NAMALWA (cell line): ENCODE measurements at regions not wholly inside any gene's neighbourhood (a gene's known extent, or its start where the extent isn't known, plus 50 kb on each side); places are given as distances from the start of the nearest gene placed in this dataset.
"Not testable (repeated sequence)": the region's sequence is repeated elsewhere in the genome, so short reads cannot be mapped to it uniquely, and the experiment has no call there.

Source experiments
- DNase-seq: peaks from one replicate; pipeline ENCODE4 v3.0.0-alpha.2; 2015; ENCODE audit warnings: low spot score

GRCh38 chr2:94576486-94576885, 294.7 kb upstream of the TEKT4 start:
- not testable (repeated sequence) for DNase-seq

- DNase-seq, result not testable (repeated sequence)
Observed at GRCh38 chr2:94577160-94577559, 294.1 kb upstream of the TEKT4 start.

- DNase-seq, result not testable (repeated sequence)
Observed at GRCh38 chr2:94579221-94579620, 292.0 kb upstream of the TEKT4 start.

GRCh38 chr2:94583081-94583723, 288.0 kb upstream of the TEKT4 start:
- not testable (repeated sequence) for DNase-seq

GRCh38 chr2:94584569-94584968, 286.7 kb upstream of the TEKT4 start:
- DNase-seq, result not testable (repeated sequence)

- DNase-seq, result peak; percentile 13
Observed at GRCh38 chr2:94586032-94586982, 284.9 kb upstream of the TEKT4 start.

- DNase-seq, result not testable (repeated sequence)
Observed at GRCh38 chr2:94587042-94587441, 284.2 kb upstream of the TEKT4 start.

GRCh38 chr2:94594019-94594836, 277.0 kb upstream of the TEKT4 start:
- DNase-seq, result not testable (repeated sequence)

- DNase-seq, result not testable (repeated sequence)
Observed at GRCh38 chr2:94595956-94596355, 275.3 kb upstream of the TEKT4 start.

GRCh38 chr2:94598075-94598713, 273.0 kb upstream of the TEKT4 start:
- not testable (repeated sequence) for DNase-seq

- not testable (repeated sequence) for DNase-seq
Observed at GRCh38 chr2:94600929-94601328, 270.3 kb upstream of the TEKT4 start.

GRCh38 chr2:94602466-94602865, 268.8 kb upstream of the TEKT4 start:
- DNase-seq, result no peak

GRCh38 chr2:94622113-94622618, 249.1 kb upstream of the TEKT4 start:
- no peak for DNase-seq

- not testable (repeated sequence) for DNase-seq
Observed at GRCh38 chr2:94628953-94629352, 242.3 kb upstream of the TEKT4 start.

GRCh38 chr2:94641397-94641796, 229.8 kb upstream of the TEKT4 start:
- DNase-seq, result not testable (repeated sequence)

- not testable (repeated sequence) for DNase-seq
Observed at GRCh38 chr2:94652131-94652530, 219.1 kb upstream of the TEKT4 start.

GRCh38 chr2:94669858-94670257, 201.4 kb upstream of the TEKT4 start:
- DNase-seq, result not testable (repeated sequence)

GRCh38 chr2:94694236-94694635, 177.0 kb upstream of the TEKT4 start:
- not testable (repeated sequence) for DNase-seq

GRCh38 chr2:94708982-94709381, 162.2 kb upstream of the TEKT4 start:
- DNase-seq, result not testable (repeated sequence)

GRCh38 chr2:94725543-94725942, 145.7 kb upstream of the TEKT4 start:
- no peak for DNase-seq

- not testable (repeated sequence) for DNase-seq
Observed at GRCh38 chr2:94735536-94735935, 135.7 kb upstream of the TEKT4 start.
